Cardiac muscle cell (in vitro differentiated cells and primary cell): ENCODE measurements at regions not wholly inside any gene's neighbourhood (a gene's known extent, or its start where the extent isn't known, plus 50 kb on each side); places are given as distances from the start of the nearest gene placed in this dataset.
A peak's percentile ranks its signal among the peaks of the same experiment; 100 is the strongest.

Experiments used
- DNase-seq, 2 donors: peaks; one replicate each; pipeline versions ENCODE4 v3.0.0 to v3.0.0-alpha.2; 2010 to 2017; ENCODE audit warnings: low read depth in 1 of 2, low spot score in 1 of 2
- H3K27ac ChIP-seq: fragments of 200-600 bp; sonication (generic); 2 replicates; pipeline ENCODE4 v1.5.1; 2016
- H3K27me3 ChIP-seq: fragments of 200-600 bp; sonication (generic); 2 replicates; pipeline ENCODE4 v1.6.0; 2016; ENCODE audit warnings: control low read depth
- H3K36me3 ChIP-seq: fragments of 200-600 bp; sonication (generic); 2 replicates; pipeline ENCODE4 v1.5.1; 2016; ENCODE audit warnings: control low read depth
- H3K4me1 ChIP-seq: fragments of 200-600 bp; sonication (generic); 2 replicates; pipeline ENCODE4 v1.8.1; 2017; ENCODE audit warnings: low read depth, mild to moderate bottlenecking, mixed run types
- H3K4me3 ChIP-seq: fragments of 200-600 bp; sonication (generic); 2 replicates; pipeline ENCODE4 v1.5.1; 2016; ENCODE audit warnings: mild to moderate bottlenecking
- H3K9me3 ChIP-seq: fragments of 200-600 bp; sonication (generic); 2 replicates; pipeline ENCODE4 v1.5.1; 2017; ENCODE audit warnings: low read depth, mild to moderate bottlenecking, control low read depth
- CTCF ChIP-seq: IDR thresholded peaks from 2 replicates; pipeline ENCODE4 v1.5.1; 2012; ENCODE audit warnings: low read depth, mild to moderate bottlenecking, low read length

GRCh38 chr3:72390841-72391240 lies 457.4 kb downstream of the SHQ1 start:
- Histone ChIP-seq H3K27me3 (no peaks in the 10 kb centered on the region), H3K36me3 (no peaks in the 10 kb centered on the region), H3K27ac (no peak overlapping the region), H3K4me3 (no peak overlapping the region), H3K9me3 (no peaks in the 10 kb centered on the region), H3K4me1 (peaks cover 21% of the 10 kb centered on the region)
- no peak for TF ChIP-seq CTCF
- DNase-seq, result peak in 1 of 2 donors; percentile 46

GRCh38 chr3:72388644-72389043 lies 459.6 kb downstream of the SHQ1 start:
- H3K27me3 ChIP-seq, result no peaks in the 10 kb centered on the region
- H3K4me1 ChIP-seq, result peaks cover 21% of the 10 kb centered on the region
- no peak for DNase-seq
- no peaks in the 10 kb centered on the region for H3K36me3 ChIP-seq
- no peak overlapping the region for H3K27ac ChIP-seq
- no peak overlapping the region for H3K4me3 ChIP-seq
- TF ChIP-seq CTCF, result no peak
- H3K9me3 ChIP-seq, result no peaks in the 10 kb centered on the region

GRCh38 chr3:72388117-72388516 lies 460.1 kb downstream of the SHQ1 start:
- peaks cover 21% of the 10 kb centered on the region for H3K4me1 ChIP-seq

GRCh38 chr3:72386327-72387000 lies 461.8 kb downstream of the SHQ1 start:
- no peaks in the 10 kb centered on the region for H3K27me3 ChIP-seq
- no peak for TF ChIP-seq CTCF
- no peak overlapping the region for H3K4me3 ChIP-seq
- no peak for DNase-seq
- peaks cover 24% of the 10 kb centered on the region for H3K4me1 ChIP-seq
- no peaks in the 10 kb centered on the region for H3K9me3 ChIP-seq
- H3K27ac ChIP-seq, result no peak overlapping the region
- no peaks in the 10 kb centered on the region for H3K36me3 ChIP-seq

More at GRCh38 chr3:72388117-72388516, 460.1 kb downstream of the SHQ1 start:
- Histone ChIP-seq H3K9me3 (no peaks in the 10 kb centered on the region), H3K4me3 (no peak overlapping the region), H3K27me3 (no peaks in the 10 kb centered on the region), H3K36me3 (no peaks in the 10 kb centered on the region), H3K27ac (no peak overlapping the region)
- TF ChIP-seq CTCF, result no peak
- DNase-seq, result no peak

- H3K27me3 ChIP-seq, result no peaks in the 10 kb centered on the region
- no peak for DNase-seq
- no peak overlapping the region for H3K27ac ChIP-seq
- H3K36me3 ChIP-seq, result no peaks in the 10 kb centered on the region
- H3K4me3 ChIP-seq, result no peak overlapping the region
- TF ChIP-seq CTCF, result no peak
- peaks cover 21% of the 10 kb centered on the region for H3K4me1 ChIP-seq
- no peaks in the 10 kb centered on the region for H3K9me3 ChIP-seq
These were observed 463.1 kb downstream of the SHQ1 start for GRCh38 chr3:72385167-72385566.
